H9 (cell line): ENCODE measurements at regions not wholly inside any gene's neighbourhood (a gene's known extent, or its start where the extent isn't known, plus 50 kb on each side); places are given as distances from the start of the nearest gene placed in this dataset.

Source experiments
- DNase-seq: peaks from one replicate; pipeline ENCODE4 v3.0.0-alpha.2; 2017
- H2AFZ ChIP-seq: one replicate; pipeline ENCODE4 v1.6.1; 2013; ENCODE audit warnings: mild to moderate bottlenecking, low read length, control low read depth, moderate library complexity
- H2AK5ac ChIP-seq: 2 replicates; pipeline ENCODE4 v1.6.1; 2013; ENCODE audit warnings: low read length, control low read depth, mixed read lengths; ENCODE audit not compliant: insufficient read length
- H2BK120ac ChIP-seq: one replicate; pipeline ENCODE4 v1.6.1; 2013; ENCODE audit warnings: low read depth, mild to moderate bottlenecking, low read length, control low read depth, inconsistent platforms; ENCODE audit not compliant: poor library complexity, severe bottlenecking
- H2BK12ac ChIP-seq: 2 replicates; pipeline ENCODE4 v1.6.1; 2013; ENCODE audit warnings: low read length, control low read depth, mixed read lengths, low read depth; ENCODE audit not compliant: insufficient read length
- H2BK15ac ChIP-seq: 2 replicates; pipeline ENCODE4 v1.6.1; 2013; ENCODE audit warnings: low read depth, low read length, control low read depth
- H2BK20ac ChIP-seq: one replicate; pipeline ENCODE4 v1.6.1; 2013; ENCODE audit warnings: low read depth, mild to moderate bottlenecking, low read length, control low read depth, inconsistent platforms; ENCODE audit not compliant: poor library complexity, severe bottlenecking
- H2BK5ac ChIP-seq: 2 replicates; pipeline ENCODE4 v1.6.1; 2013; ENCODE audit warnings: low read length, control low read depth, mixed read lengths; ENCODE audit not compliant: insufficient read length
- H3K14ac ChIP-seq: 2 replicates; pipeline ENCODE4 v1.6.1; 2013; ENCODE audit warnings: low read length, control low read depth; ENCODE audit not compliant: insufficient read depth
- H3K18ac ChIP-seq: 2 replicates; pipeline ENCODE4 v1.6.1; 2013; ENCODE audit warnings: low read depth, mild to moderate bottlenecking, mixed read lengths, low read length, control low read depth; ENCODE audit not compliant: insufficient read length
- H3K23ac ChIP-seq: 2 replicates; pipeline ENCODE4 v1.6.1; 2013; ENCODE audit warnings: low read length, control low read depth, mixed read lengths, low read depth; ENCODE audit not compliant: insufficient read length
- H3K23me2 ChIP-seq: 2 replicates; pipeline ENCODE4 v1.6.1; 2013; ENCODE audit warnings: low read depth, mild to moderate bottlenecking, mixed read lengths, low read length, control low read depth; ENCODE audit not compliant: insufficient read length, poor library complexity, severe bottlenecking
- H3K27ac ChIP-seq: 2 replicates; pipeline ENCODE4 v1.5.1; 2013; ENCODE audit warnings: low read length, control low read depth, mixed read lengths, low read depth; ENCODE audit not compliant: insufficient read length
- H3K27me3 ChIP-seq: 2 replicates; pipeline ENCODE4 v1.6.1; 2013; ENCODE audit warnings: low read length, control low read depth, inconsistent platforms; ENCODE audit not compliant: insufficient read depth
- H3K4ac ChIP-seq: 2 replicates; pipeline ENCODE4 v1.6.1; 2013; ENCODE audit warnings: low read depth, mild to moderate bottlenecking, control low read depth, inconsistent platforms, low read length, moderate library complexity
- H3K4me1 ChIP-seq: 2 replicates; pipeline ENCODE4 v1.6.1; 2013; ENCODE audit warnings: low read length, control low read depth, inconsistent platforms; ENCODE audit not compliant: insufficient read depth
- H3K4me2 ChIP-seq: 2 replicates; pipeline ENCODE4 v1.6.1; 2013; ENCODE audit warnings: low read length, control low read depth, mixed read lengths; ENCODE audit not compliant: insufficient read length, insufficient read depth
- H3K56ac ChIP-seq: 2 replicates; pipeline ENCODE4 v1.6.1; 2013; ENCODE audit warnings: low read depth, mild to moderate bottlenecking, mixed read lengths, low read length, control low read depth; ENCODE audit not compliant: insufficient read length
- H3K79me1 ChIP-seq: 2 replicates; pipeline ENCODE4 v1.6.1; 2013; ENCODE audit warnings: low read depth, mild to moderate bottlenecking, moderate library complexity, low read length, control low read depth, inconsistent platforms; ENCODE audit not compliant: insufficient read depth, poor library complexity, severe bottlenecking
- H3K79me2 ChIP-seq: 2 replicates; pipeline ENCODE4 v1.6.1; 2013; ENCODE audit warnings: low read length, control low read depth, inconsistent platforms; ENCODE audit not compliant: insufficient read depth
- H3K9ac ChIP-seq: 2 replicates; pipeline ENCODE4 v1.6.1; 2013; ENCODE audit warnings: low read length, control low read depth, mixed read lengths; ENCODE audit not compliant: insufficient read length; ENCODE audit errors: extremely low read depth
- H3K9me3 ChIP-seq: one replicate; pipeline ENCODE4 v1.6.1; 2013; ENCODE audit warnings: low read depth, low read length, inconsistent platforms; ENCODE audit not compliant: control insufficient read depth
- H3T11ph ChIP-seq: one replicate; pipeline ENCODE4 v1.6.1; 2013; ENCODE audit warnings: mild to moderate bottlenecking, low read length, control low read depth, inconsistent platforms
- H4K20me1 ChIP-seq: one replicate; pipeline ENCODE4 v1.6.1; 2013; ENCODE audit not compliant: control insufficient read depth, insufficient read length, insufficient read depth
- H4K5ac ChIP-seq: 2 replicates; pipeline ENCODE4 v1.6.1; 2013; ENCODE audit warnings: low read depth, mild to moderate bottlenecking, mixed read lengths, low read length, control low read depth; ENCODE audit not compliant: insufficient read length
- H4K8ac ChIP-seq: replicated peaks from 2 replicates; pipeline ENCODE4 v1.6.1; 2013; ENCODE audit warnings: low read length, control low read depth, mixed read lengths, low read depth; ENCODE audit not compliant: insufficient read length
- H4K91ac ChIP-seq: 2 replicates; pipeline ENCODE4 v1.6.1; 2013; ENCODE audit warnings: low read depth, mild to moderate bottlenecking, moderate library complexity, mixed read lengths, low read length, control low read depth; ENCODE audit not compliant: insufficient read length
- H3K27ac Mint-ChIP-seq, 3 experiments: 2 replicates in 2 of 3; 3 replicates in 1 of 3; pipeline ENCODE4 v1.8.0; 2020 to 2021; ENCODE audit warnings: mixed read lengths in 3 of 3, mild to moderate bottlenecking in 1 of 3, moderate library complexity in 1 of 3
- H3K27me3 Mint-ChIP-seq: 2 replicates; pipeline ENCODE4 v1.8.0; 2021; ENCODE audit warnings: low read depth, mild to moderate bottlenecking, moderate library complexity, mixed read lengths
- H3K36me3 Mint-ChIP-seq, 3 experiments: 2 replicates in 2 of 3; 3 replicates in 1 of 3; pipeline ENCODE4 v1.8.0; 2020 to 2021; ENCODE audit warnings: low read depth in 3 of 3, mixed read lengths in 3 of 3; ENCODE audit not compliant: insufficient read depth in 1 of 3
- H3K4me1 Mint-ChIP-seq, 2 experiments: 2 replicates each; pipeline ENCODE4 v1.8.0; 2020; ENCODE audit warnings: mixed read lengths in 2 of 2
- H3K4me3 Mint-ChIP-seq, 2 experiments: 2 replicates in 1 of 2; 3 replicates in 1 of 2; pipeline ENCODE4 v1.8.0; 2020 to 2021; ENCODE audit warnings: mild to moderate bottlenecking in 2 of 2, mixed read lengths in 2 of 2, moderate library complexity in 1 of 2
- H3K9me3 Mint-ChIP-seq, 2 experiments: 2 replicates in 1 of 2; 3 replicates in 1 of 2; pipeline ENCODE4 v1.8.0; 2020; ENCODE audit warnings: mild to moderate bottlenecking in 2 of 2, mixed read lengths in 2 of 2, moderate library complexity in 1 of 2
- WGBS: extraction: QIAGEN DNeasy Blood & Tissue Kit; methylation state at CpG from one replicate; pipeline ENCODE4 v1.1.7; 2013; ENCODE audit warnings: missing lambda C conversion rate, low lambda C conversion rate, mixed read lengths; ENCODE audit not compliant: insufficient read length; ENCODE audit errors: extremely low coverage; 5-methylcytosine and 5-hydroxymethylcytosine counted together
- TF ChIP-seq, protein P1 (sequence below): fragments of 200-600 bp; sonication (generic); conservative IDR thresholded peaks from 3 replicates; pipeline ENCODE4 v1.8.0; 2021; ENCODE audit warnings: antibody characterized with exemption, mild to moderate bottlenecking

DNA sequence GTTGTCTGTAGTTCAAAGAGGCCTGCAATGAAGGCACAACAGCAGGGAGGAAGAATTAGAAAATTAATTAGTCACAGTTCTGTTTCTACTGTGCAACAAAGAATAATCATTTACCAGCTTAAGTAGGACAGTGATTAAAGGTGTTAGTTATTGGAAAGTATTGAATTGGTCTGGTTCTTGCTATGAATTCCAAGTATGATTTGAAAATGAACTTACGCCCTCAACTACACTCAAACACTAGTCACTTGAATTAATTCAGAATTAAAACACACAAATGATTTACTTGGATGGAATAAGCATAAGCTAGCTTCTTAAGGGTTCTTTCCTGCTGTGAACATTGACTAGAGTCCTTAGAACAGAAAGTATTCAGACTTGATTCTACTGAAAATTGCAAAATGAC is 69.9 kb upstream of the EXOC1L start:
- Histone ChIP-seq H3K56ac (no peak overlapping the region), H3K79me2 (no peaks in the 10 kb centered on the region), H3K27ac (no peak overlapping the region), H3K23me2 (no peaks in the 10 kb centered on the region), H3T11ph (no peak overlapping the region), H2BK15ac (no peak overlapping the region), H3K9me3 (no peaks in the 10 kb centered on the region), H4K20me1 (no peaks in the 10 kb centered on the region), H2BK120ac (no peak overlapping the region), H3K9ac (no peak overlapping the region), H2BK5ac (no peak overlapping the region), H3K4me2 (no peak overlapping the region), H3K23ac (no peak overlapping the region), H2BK12ac (no peak overlapping the region), H3K14ac (no peak overlapping the region), H4K8ac (no peak overlapping the region), H3K4me1 (no peaks in the 10 kb centered on the region), H3K4ac (no peak overlapping the region), H4K5ac (no peak overlapping the region), H4K91ac (no peak overlapping the region), H2AFZ (no peak overlapping the region), H2BK20ac (no peak overlapping the region), H3K18ac (no peak overlapping the region), H2AK5ac (no peak overlapping the region), H3K79me1 (no peaks in the 10 kb centered on the region), H3K27me3 (no peaks in the 10 kb centered on the region)
- H3K9me3 Mint-ChIP-seq, result no peaks in the 10 kb centered on the region; a peak in 1 of 5 replicates
- TF ChIP-seq, protein P1, sequence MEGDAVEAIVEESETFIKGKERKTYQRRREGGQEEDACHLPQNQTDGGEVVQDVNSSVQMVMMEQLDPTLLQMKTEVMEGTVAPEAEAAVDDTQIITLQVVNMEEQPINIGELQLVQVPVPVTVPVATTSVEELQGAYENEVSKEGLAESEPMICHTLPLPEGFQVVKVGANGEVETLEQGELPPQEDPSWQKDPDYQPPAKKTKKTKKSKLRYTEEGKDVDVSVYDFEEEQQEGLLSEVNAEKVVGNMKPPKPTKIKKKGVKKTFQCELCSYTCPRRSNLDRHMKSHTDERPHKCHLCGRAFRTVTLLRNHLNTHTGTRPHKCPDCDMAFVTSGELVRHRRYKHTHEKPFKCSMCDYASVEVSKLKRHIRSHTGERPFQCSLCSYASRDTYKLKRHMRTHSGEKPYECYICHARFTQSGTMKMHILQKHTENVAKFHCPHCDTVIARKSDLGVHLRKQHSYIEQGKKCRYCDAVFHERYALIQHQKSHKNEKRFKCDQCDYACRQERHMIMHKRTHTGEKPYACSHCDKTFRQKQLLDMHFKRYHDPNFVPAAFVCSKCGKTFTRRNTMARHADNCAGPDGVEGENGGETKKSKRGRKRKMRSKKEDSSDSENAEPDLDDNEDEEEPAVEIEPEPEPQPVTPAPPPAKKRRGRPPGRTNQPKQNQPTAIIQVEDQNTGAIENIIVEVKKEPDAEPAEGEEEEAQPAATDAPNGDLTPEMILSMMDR, result no peak
- no peaks in the 10 kb centered on the region for H3K4me1 Mint-ChIP-seq
- H3K36me3 Mint-ChIP-seq, result no peaks in the 10 kb centered on the region
- DNase-seq, result no peak
- no CpG with 5 or more reads among the region's 1 CpG for WGBS
- no peak overlapping the region for H3K27ac Mint-ChIP-seq
- H3K4me3 Mint-ChIP-seq, result no peak overlapping the region
- peaks cover 8% of the 10 kb centered on the region for H3K27me3 Mint-ChIP-seq
